Naive thymus-derived CD4-positive, alpha-beta T cell (primary cell): ENCODE measurements at regions not wholly inside any gene's neighbourhood (a gene's known extent, or its start where the extent isn't known, plus 50 kb on each side); places are given as distances from the start of the nearest gene placed in this dataset.

Experiments
- ATAC-seq: fragments of 150-1000 bp; cut with Tn5 transposase; 2 replicates; pipeline ENCODE4 v1.10.0; 2021; ENCODE audit warnings: mild to moderate bottlenecking, moderate library complexity
- CTCF ChIA-PET: fragments of 350-600 bp; sonication (Branson Sonifier 250); formaldehyde crosslinking; loops from one replicate; lab custom pipeline; 2021; ENCODE audit warnings: antibody characterized with exemption; lab: Charles Lee
- POLR2A ChIA-PET: fragments of 350-600 bp; sonication (Branson Sonifier 250); formaldehyde crosslinking; loops from one replicate; lab custom pipeline; 2021; ENCODE audit warnings: antibody characterized with exemption, inconsistent platforms; lab: Charles Lee
- DNase-seq, 9 donors: peaks; one replicate each; pipeline versions ENCODE4 v3.0.0 to v3.0.0-alpha.2; 2020 to 2022; ENCODE audit warnings: mixed read lengths in 1 of 9
- H3K27ac ChIP-seq: one replicate; pipeline ENCODE4 v1.7.0; 2013; ENCODE audit warnings: mild to moderate bottlenecking, low read depth, low read length, moderate library complexity
- H3K27me3 ChIP-seq, 2 donors: one replicate each; pipeline ENCODE4 v1.7.0; 2013; ENCODE audit warnings: low read length in 2 of 2, mild to moderate bottlenecking in 2 of 2, moderate library complexity in 2 of 2; ENCODE audit not compliant: control insufficient read depth in 2 of 2, insufficient read depth in 2 of 2
- H3K36me3 ChIP-seq, 3 experiments: 1 replicate in 2 of 3; 2 replicates in 1 of 3; pipeline ENCODE4 v1.7.0; 2013; ENCODE audit warnings: low read length in 3 of 3, mild to moderate bottlenecking in 3 of 3, moderate library complexity in 1 of 3; ENCODE audit not compliant: insufficient read depth in 3 of 3, control insufficient read depth in 2 of 3
- H3K4me1 ChIP-seq, 2 donors: one replicate each; pipeline ENCODE4 v1.7.0; 2013; ENCODE audit warnings: low read length in 2 of 2, mild to moderate bottlenecking in 2 of 2, moderate library complexity in 1 of 2; ENCODE audit not compliant: control insufficient read depth in 2 of 2, insufficient read depth in 2 of 2
- H3K4me3 ChIP-seq: 2 replicates; pipeline ENCODE4 v1.7.0; 2013; ENCODE audit warnings: mild to moderate bottlenecking, low read length
- H3K9me3 ChIP-seq, 3 experiments: 1 replicate in 2 of 3; 2 replicates in 1 of 3; pipeline ENCODE4 v1.7.0; 2013; ENCODE audit warnings: low read length in 3 of 3; ENCODE audit not compliant: control insufficient read depth in 2 of 3
- H3K27ac Mint-ChIP-seq, 9 donors: one replicate each; pipeline ENCODE4 v1.8.0; 2020 to 2022; ENCODE audit warnings: mixed read lengths in 9 of 9, mild to moderate bottlenecking in 8 of 9, moderate library complexity in 5 of 9, inconsistent platforms in 2 of 9
- H3K27me3 Mint-ChIP-seq, 5 donors: one replicate each; pipeline ENCODE4 v1.8.0; 2021 to 2022; ENCODE audit warnings: mixed read lengths in 5 of 5, mild to moderate bottlenecking in 1 of 5
- H3K36me3 Mint-ChIP-seq, 5 donors: one replicate each; pipeline ENCODE4 v1.8.0; 2020 to 2022; ENCODE audit warnings: mixed read lengths in 5 of 5, mild to moderate bottlenecking in 3 of 5, inconsistent platforms in 1 of 5
- H3K4me1 Mint-ChIP-seq, 7 donors: one replicate each; pipeline ENCODE4 v1.8.0; 2020 to 2022; ENCODE audit warnings: mixed read lengths in 7 of 7, mild to moderate bottlenecking in 3 of 7, inconsistent platforms in 1 of 7
- H3K4me3 Mint-ChIP-seq, 10 donors: one replicate each; pipeline ENCODE4 v1.8.0; 2020 to 2022; ENCODE audit warnings: mild to moderate bottlenecking in 10 of 10, mixed read lengths in 10 of 10, moderate library complexity in 6 of 10, inconsistent platforms in 2 of 10
- H3K9me3 Mint-ChIP-seq, 11 donors: one replicate each; pipeline ENCODE4 v1.8.0; 2020 to 2022; ENCODE audit warnings: mixed read lengths in 11 of 11, mild to moderate bottlenecking in 4 of 11, inconsistent platforms in 1 of 11, moderate library complexity in 1 of 11
- intact Hi-C, 2 donors: fragments of 100-400 bp; cut with micrococcal nuclease; formaldehyde crosslinking; loops; one replicate each; pipeline ENCODE4 v1.15.1; 2023

- Mint-ChIP-seq H3K4me1 (no peaks in the 10 kb centered on the region), H3K27ac (no peak overlapping the region), H3K9me3 (peaks cover 0 to 10% (median 0%) of the 10 kb centered on the region in 11 donors), H3K27me3 (peaks cover 0 to 3% (median 0%) of the 10 kb centered on the region in 5 donors), H3K36me3 (peaks cover 0 to 3% (median 0%) of the 10 kb centered on the region in 5 donors), H3K4me3 (no peak overlapping the region)
- intact Hi-C loops = no loop called here
- CTCF ChIA-PET = no interaction called here
- no peak for ATAC-seq
- DNase-seq = no peak
- no peaks in the 10 kb centered on the region for H3K4me1 ChIP-seq
- H3K36me3 ChIP-seq = no peaks in the 10 kb centered on the region
- no peak overlapping the region for H3K4me3 ChIP-seq
- H3K27me3 ChIP-seq = no peaks in the 10 kb centered on the region
- POLR2A ChIA-PET = no interaction called here
- H3K9me3 ChIP-seq = no peaks in the 10 kb centered on the region
- no peak overlapping the region for H3K27ac ChIP-seq
Observed at GRCh38 chr10:121332829-121333765, 265.1 kb downstream of the FGFR2 start.

DNA sequence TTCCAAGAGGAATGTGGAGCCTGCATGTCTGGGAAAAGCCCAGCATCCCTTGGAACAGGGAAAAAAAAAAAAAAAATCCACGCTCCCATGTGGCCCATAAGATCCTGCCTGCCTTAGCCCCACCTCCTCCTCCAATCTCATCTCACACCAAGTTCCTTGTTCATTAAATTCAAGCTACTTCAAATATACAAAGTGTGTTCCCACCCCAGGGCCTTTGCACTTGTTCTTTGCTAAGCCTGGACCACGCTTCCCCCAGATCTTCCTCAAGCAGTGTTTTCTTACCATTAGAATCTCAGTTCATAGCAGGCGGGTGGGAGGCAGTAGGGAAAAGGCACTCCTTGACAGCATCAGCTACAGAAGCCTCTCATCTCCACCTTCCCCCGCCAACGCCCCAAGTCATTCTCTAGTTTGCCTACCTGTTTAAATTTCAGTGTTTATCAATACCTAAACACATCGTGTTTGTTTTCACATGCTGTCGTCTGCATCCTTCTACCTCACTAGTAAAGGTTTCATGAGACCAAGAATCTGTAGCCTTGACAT, 262.8 kb downstream of the FGFR2 start:
- Histone ChIP-seq H3K27ac (no peak overlapping the region), H3K36me3 (no peaks in the 10 kb centered on the region), H3K27me3 (no peaks in the 10 kb centered on the region), H3K4me3 (no peak overlapping the region), H3K9me3 (no peaks in the 10 kb centered on the region), H3K4me1 (no peaks in the 10 kb centered on the region)
- H3K27ac Mint-ChIP-seq = no peak overlapping the region
- H3K9me3 Mint-ChIP-seq = peaks cover 0 to 10% (median 0%) of the 10 kb centered on the region in 11 donors
- H3K4me1 Mint-ChIP-seq = no peaks in the 10 kb centered on the region
- intact Hi-C loops = no loop called here
- ChIA-PET CTCF (interaction anchor here (0.6 kb wide), 1 partner anchor 466 kb away, joined by 3 read pairs; no protein-coding TSS in a partner anchor), POLR2A (no interaction called here)
- ATAC-seq = no peak
- H3K4me3 Mint-ChIP-seq = no peak overlapping the region
- H3K27me3 Mint-ChIP-seq = peaks cover 0 to 3% (median 0%) of the 10 kb centered on the region in 5 donors
- DNase-seq = no peak
- peaks cover 0 to 3% (median 0%) of the 10 kb centered on the region in 5 donors for H3K36me3 Mint-ChIP-seq

GRCh38 chr10:121337427-121337826, 260.8 kb downstream of the FGFR2 start:
- ChIA-PET POLR2A (no interaction called here), CTCF (no interaction called here)
- intact Hi-C loops = no loop called here
- peaks cover 0 to 3% (median 0%) of the 10 kb centered on the region in 5 donors for H3K36me3 Mint-ChIP-seq
- Histone ChIP-seq H3K4me1 (no peaks in the 10 kb centered on the region), H3K4me3 (no peak overlapping the region), H3K9me3 (no peaks in the 10 kb centered on the region), H3K27ac (no peak overlapping the region), H3K36me3 (no peaks in the 10 kb centered on the region), H3K27me3 (no peaks in the 10 kb centered on the region)
- ATAC-seq (no peak), DNase-seq (no peak)
- H3K4me3 Mint-ChIP-seq = no peak overlapping the region
- peaks cover 0 to 12% (median 3%) of the 10 kb centered on the region in 11 donors for H3K9me3 Mint-ChIP-seq
- no peaks in the 10 kb centered on the region for H3K27me3 Mint-ChIP-seq
- H3K4me1 Mint-ChIP-seq = no peaks in the 10 kb centered on the region
- H3K27ac Mint-ChIP-seq = no peak overlapping the region

DNA sequence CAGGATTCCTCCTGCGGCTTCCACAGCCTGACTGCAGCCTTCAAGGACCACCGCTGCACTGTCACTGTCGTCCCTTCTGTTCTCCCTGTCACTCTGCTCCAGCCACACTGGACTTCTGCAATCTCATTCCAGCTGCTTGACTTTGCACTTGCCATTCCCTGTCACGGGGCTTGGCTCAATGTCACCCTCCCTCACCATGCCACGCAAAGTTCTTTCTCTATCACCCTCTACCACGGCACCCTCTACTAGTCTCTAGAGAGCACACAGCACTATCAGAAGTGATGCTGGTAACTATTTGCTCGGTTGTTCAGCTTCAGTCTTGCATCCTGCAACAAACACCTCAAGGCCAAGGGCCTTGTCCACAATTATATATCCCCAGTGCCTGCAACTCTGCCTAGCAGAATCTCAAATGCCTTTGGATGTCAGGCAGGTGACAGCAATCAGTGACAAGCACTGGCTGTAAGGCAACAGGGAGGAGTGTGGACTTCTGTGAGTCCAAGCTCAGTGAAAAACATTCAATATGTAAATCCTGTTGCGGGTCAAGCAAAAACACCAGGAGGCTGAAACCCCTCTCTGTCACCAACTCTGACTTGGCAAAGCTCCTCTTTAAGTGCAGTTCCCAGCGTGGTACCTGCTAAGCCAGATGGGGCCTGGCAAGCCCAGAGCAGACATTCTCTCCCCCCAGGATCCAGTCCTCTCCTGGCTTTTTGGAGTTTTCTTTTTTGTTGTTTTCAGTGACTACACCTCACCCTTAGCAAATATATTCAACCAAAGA, 259.9 kb downstream of the FGFR2 start:
- Histone ChIP-seq H3K9me3 (no peaks in the 10 kb centered on the region), H3K27me3 (no peaks in the 10 kb centered on the region), H3K36me3 (no peaks in the 10 kb centered on the region), H3K4me1 (no peaks in the 10 kb centered on the region), H3K27ac (no peak overlapping the region), H3K4me3 (no peak overlapping the region)
- H3K4me3 Mint-ChIP-seq = no peak overlapping the region
- intact Hi-C loops = no loop called here
- H3K9me3 Mint-ChIP-seq = peaks cover 2 to 14% (median 4%) of the 10 kb centered on the region in 11 donors
- DNase-seq (no peak), ATAC-seq (no peak)
- H3K27me3 Mint-ChIP-seq = no peaks in the 10 kb centered on the region
- POLR2A ChIA-PET = no interaction called here
- H3K4me1 Mint-ChIP-seq = no peaks in the 10 kb centered on the region
- CTCF ChIA-PET = no interaction called here
- no peak overlapping the region for H3K27ac Mint-ChIP-seq
- H3K36me3 Mint-ChIP-seq = peaks cover 0 to 3% (median 0%) of the 10 kb centered on the region in 5 donors

- H3K27ac ChIP-seq = no peak overlapping the region
- CTCF ChIA-PET = no interaction called here
- H3K9me3 ChIP-seq = no peaks in the 10 kb centered on the region
- no peak overlapping the region for H3K4me3 ChIP-seq
- POLR2A ChIA-PET = no interaction called here
- no peak for ATAC-seq
- H3K36me3 ChIP-seq = no peaks in the 10 kb centered on the region
- Mint-ChIP-seq H3K27ac (no peak overlapping the region), H3K4me3 (no peak overlapping the region), H3K27me3 (no peaks in the 10 kb centered on the region), H3K36me3 (peaks cover 0 to 3% (median 0%) of the 10 kb centered on the region in 5 donors), H3K9me3 (peaks cover 2 to 15% (median 5%) of the 10 kb centered on the region in 11 donors), H3K4me1 (no peaks in the 10 kb centered on the region)
- intact Hi-C loops = no loop called here
- no peaks in the 10 kb centered on the region for H3K4me1 ChIP-seq
- DNase-seq = no peak
- H3K27me3 ChIP-seq = no peaks in the 10 kb centered on the region
Observed at GRCh38 chr10:121339114-121339513, 259.1 kb downstream of the FGFR2 start.

- H3K27me3 ChIP-seq = no peaks in the 10 kb centered on the region
- DNase-seq (no peak), ATAC-seq (no peak)
- POLR2A ChIA-PET = no interaction called here
- no peak overlapping the region for H3K27ac ChIP-seq
- no peak overlapping the region for H3K4me3 ChIP-seq
- peaks cover 2 to 15% (median 7%) of the 10 kb centered on the region in 11 donors for H3K9me3 Mint-ChIP-seq
- no peaks in the 10 kb centered on the region for H3K9me3 ChIP-seq
- H3K36me3 ChIP-seq = no peaks in the 10 kb centered on the region
- intact Hi-C loops = no loop called here
- H3K27ac Mint-ChIP-seq = no peak overlapping the region
- no peaks in the 10 kb centered on the region for H3K4me1 Mint-ChIP-seq
- H3K4me3 Mint-ChIP-seq = no peak overlapping the region
- CTCF ChIA-PET = no interaction called here
- peaks cover 0 to 3% (median 0%) of the 10 kb centered on the region in 5 donors for H3K36me3 Mint-ChIP-seq
- H3K4me1 ChIP-seq = no peaks in the 10 kb centered on the region
- H3K27me3 Mint-ChIP-seq = no peaks in the 10 kb centered on the region
Observed at GRCh38 chr10:121340271-121340831, 257.9 kb downstream of the FGFR2 start.
